ENCODE measurements at regions not wholly inside any gene's neighbourhood (a gene's known extent, or its start where the extent isn't known, plus 50 kb on each side); places are given as distances from the start of the nearest gene placed in this dataset.

DNA sequence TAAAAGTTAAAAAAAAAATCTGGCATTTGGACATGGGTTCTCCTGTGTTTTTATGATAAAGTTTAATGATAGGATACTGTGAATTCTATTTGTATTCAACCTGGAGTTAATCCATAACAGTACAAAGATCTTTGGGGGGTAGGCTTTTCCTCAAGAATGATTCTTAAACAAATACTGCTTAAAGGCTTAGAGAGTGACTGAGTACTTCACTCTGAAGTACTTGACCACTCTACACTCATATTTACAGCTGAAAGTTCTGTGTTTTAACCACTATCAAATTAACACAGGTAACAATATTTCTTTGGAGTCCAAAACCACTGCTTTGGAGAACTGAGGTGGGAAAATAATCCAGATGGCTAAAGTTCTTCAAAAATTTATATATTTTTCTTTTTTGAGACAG is 74.2 kb upstream of the TMEM168 start:
- TF ChIP-seq, protein P1, sequence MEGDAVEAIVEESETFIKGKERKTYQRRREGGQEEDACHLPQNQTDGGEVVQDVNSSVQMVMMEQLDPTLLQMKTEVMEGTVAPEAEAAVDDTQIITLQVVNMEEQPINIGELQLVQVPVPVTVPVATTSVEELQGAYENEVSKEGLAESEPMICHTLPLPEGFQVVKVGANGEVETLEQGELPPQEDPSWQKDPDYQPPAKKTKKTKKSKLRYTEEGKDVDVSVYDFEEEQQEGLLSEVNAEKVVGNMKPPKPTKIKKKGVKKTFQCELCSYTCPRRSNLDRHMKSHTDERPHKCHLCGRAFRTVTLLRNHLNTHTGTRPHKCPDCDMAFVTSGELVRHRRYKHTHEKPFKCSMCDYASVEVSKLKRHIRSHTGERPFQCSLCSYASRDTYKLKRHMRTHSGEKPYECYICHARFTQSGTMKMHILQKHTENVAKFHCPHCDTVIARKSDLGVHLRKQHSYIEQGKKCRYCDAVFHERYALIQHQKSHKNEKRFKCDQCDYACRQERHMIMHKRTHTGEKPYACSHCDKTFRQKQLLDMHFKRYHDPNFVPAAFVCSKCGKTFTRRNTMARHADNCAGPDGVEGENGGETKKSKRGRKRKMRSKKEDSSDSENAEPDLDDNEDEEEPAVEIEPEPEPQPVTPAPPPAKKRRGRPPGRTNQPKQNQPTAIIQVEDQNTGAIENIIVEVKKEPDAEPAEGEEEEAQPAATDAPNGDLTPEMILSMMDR (conservative IDR thresholded peaks at IDR 0.05; ENCODE audit: low read depth, low read length), result no peak
- TF ChIP-seq EZH2 (IDR thresholded peaks at IDR 0.05; ENCODE audit: borderline replicate concordance, low read depth, low read length, poor library complexity, severe bottlenecking), result no peak

All from A673 (cell line).